Brain microvascular endothelial cell (primary cell): ENCODE measurements at regions not wholly inside any gene's neighbourhood (a gene's known extent, or its start where the extent isn't known, plus 50 kb on each side); places are given as distances from the start of the nearest gene placed in this dataset.

Experiments used
- DNase-seq: peaks from one replicate; pipeline ENCODE4 v3.0.0-alpha.2; 2020
- H3K27ac ChIP-seq: fragments of 250-450 bp; sonication (Bioruptor Pico); 2 replicates; pipeline ENCODE4 v1.5.1; 2020; ENCODE audit warnings: mild to moderate bottlenecking, moderate library complexity
- H3K27me3 ChIP-seq: fragments of 250-450 bp; sonication (Bioruptor Pico); replicated peaks from 2 replicates; pipeline ENCODE4 v1.5.1; 2020; ENCODE audit warnings: mild to moderate bottlenecking
- H3K36me3 ChIP-seq: fragments of 250-450 bp; sonication (Bioruptor Pico); replicated peaks from 2 replicates; pipeline ENCODE4 v1.5.1; 2020; ENCODE audit warnings: mild to moderate bottlenecking
- H3K4me3 ChIP-seq: 2 replicates; pipeline ENCODE4 v1.5.1; 2011; ENCODE audit warnings: low read depth, mild to moderate bottlenecking, control low read depth, low read length, moderate library complexity
- CTCF ChIP-seq: IDR thresholded peaks from 2 replicates; pipeline ENCODE4 v1.5.1; 2011; ENCODE audit warnings: low read depth, mild to moderate bottlenecking, moderate library complexity, low read length, control low read depth, inconsistent platforms; ENCODE audit errors: missing control alignments
- in situ Hi-C: cut with HindIII; loops from 2 replicates; pipeline ENCODE4 v1.10.0; 2017; ENCODE audit warnings: low sequenced_read_pairs, low pct_ligation_motif_present

GRCh38 chr18:40017021-40017420 is 1938.0 kb upstream of the PIK3C3 start:
- in situ Hi-C loops: no loop called here
- Histone ChIP-seq H3K4me3 (no peak overlapping the region), H3K36me3 (no peaks in the 10 kb centered on the region), H3K27ac (no peak overlapping the region), H3K27me3 (no peaks in the 10 kb centered on the region)
- no peak for DNase-seq
- no peak for TF ChIP-seq CTCF

- in situ Hi-C loops: no loop called here
- H3K4me3 ChIP-seq: no peak overlapping the region
- H3K36me3 ChIP-seq: no peaks in the 10 kb centered on the region
- no peak for DNase-seq
- H3K27ac ChIP-seq: no peak overlapping the region
- TF ChIP-seq CTCF: no peak
- no peaks in the 10 kb centered on the region for H3K27me3 ChIP-seq
Observed at GRCh38 chr18:40016405-40016804, 1938.6 kb upstream of the PIK3C3 start.

- H3K4me3 ChIP-seq: no peak overlapping the region
- in situ Hi-C loops: no loop called here
- H3K27me3 ChIP-seq: no peaks in the 10 kb centered on the region
- H3K36me3 ChIP-seq: no peaks in the 10 kb centered on the region
- no peak for DNase-seq
- no peak for TF ChIP-seq CTCF
- peak overlapping the region; percentile 38 for H3K27ac ChIP-seq
Observed at GRCh38 chr18:40013001-40013609, 1941.9 kb upstream of the PIK3C3 start.

- no peaks in the 10 kb centered on the region for H3K27me3 ChIP-seq
- in situ Hi-C loops: no loop called here
- no peak overlapping the region for H3K27ac ChIP-seq
- DNase-seq: no peak
- no peaks in the 10 kb centered on the region for H3K36me3 ChIP-seq
- TF ChIP-seq CTCF: no peak
- H3K4me3 ChIP-seq: no peak overlapping the region
Observed at GRCh38 chr18:40011201-40011600, 1943.8 kb upstream of the PIK3C3 start.

- no peak overlapping the region for H3K27ac ChIP-seq
- in situ Hi-C loops: no loop called here
- H3K27me3 ChIP-seq: no peaks in the 10 kb centered on the region
- no peak overlapping the region for H3K4me3 ChIP-seq
- no peaks in the 10 kb centered on the region for H3K36me3 ChIP-seq
- TF ChIP-seq CTCF: no peak
- no peak for DNase-seq
Observed at GRCh38 chr18:40006634-40007033, 1948.4 kb upstream of the PIK3C3 start.

GRCh38 chr18:40004246-40004645 is 1950.8 kb upstream of the PIK3C3 start:
- in situ Hi-C loops: no loop called here
- H3K4me3 ChIP-seq: no peak overlapping the region
- no peak for DNase-seq

More at GRCh38 chr18:40004246-40004645, 1950.8 kb upstream of the PIK3C3 start:
- no peak overlapping the region for H3K27ac ChIP-seq
- H3K36me3 ChIP-seq: no peaks in the 10 kb centered on the region
- H3K27me3 ChIP-seq: no peaks in the 10 kb centered on the region
- TF ChIP-seq CTCF: no peak
